HCT116 (cell line): ENCODE measurements at regions not wholly inside any gene's neighbourhood (a gene's known extent, or its start where the extent isn't known, plus 50 kb on each side); places are given as distances from the start of the nearest gene placed in this dataset.

Experiments used
- ATAC-seq: fragments of 200-7000 bp; cut with Tn5 transposase; 2 replicates; pipeline ENCODE4 v1.9.1; 2020; ENCODE audit warnings: mild to moderate bottlenecking, moderate library complexity
- BruUV-seq: library from RNA; stranded (reverse); fragments of 400-500 nt; replicated peaks from 2 replicates; lab custom pipeline; 2021; lab: Mats Ljungman, UMichigan
- CTCF ChIA-PET: fragments of 300-600 bp; sonication (Branson Sonifier 250); formaldehyde crosslinking; loops from one replicate; lab custom pipeline; 2021; ENCODE audit warnings: antibody characterized with exemption; lab: Charles Lee
- POLR2A ChIA-PET: fragments of 300-600, 350-600 bp; sonication (Branson Sonifier 250); formaldehyde crosslinking; loops from one replicate; lab custom pipeline; 2021; ENCODE audit warnings: antibody characterized with exemption; lab: Charles Lee
- RAD21 ChIA-PET, 2 experiments: fragments of 300-600 bp; sonication (Branson Sonifier 250); formaldehyde crosslinking; loops; one replicate each; lab custom pipeline; 2023; ENCODE audit warnings: low total read pairs in 2 of 2; ENCODE audit not compliant: uncharacterized antibody in 2 of 2, unreplicated experiment in 2 of 2, low non-redundant PET in 1 of 2; lab: Charles Lee
- DNase-seq: peaks from one replicate; pipeline ENCODE4 v3.0.0-alpha.2; 2010; ENCODE audit warnings: low read depth, low spot score
- H2AFZ ChIP-seq: fragments of 200-600 bp; shearing (Covaris generic), sonication (generic); 2 replicates; pipeline ENCODE4 v1.6.1; 2017; ENCODE audit warnings: low read depth, mixed run types, mixed read lengths, antibody characterized with exemption, low read length; ENCODE audit not compliant: poor library complexity, severe bottlenecking
- H3K27ac ChIP-seq: 2 replicates; pipeline ENCODE4 v1.5.1; 2012; ENCODE audit warnings: low read depth, low read length
- H3K27me3 ChIP-seq: fragments of 200-600 bp; sonication (generic); 2 replicates; pipeline ENCODE4 v1.6.1; 2016; ENCODE audit warnings: mixed run types, low read length, mixed read lengths; ENCODE audit not compliant: insufficient read depth
- H3K36me3 ChIP-seq, 2 experiments: fragments of 200-500 bp in 1 of 2; fragments of 200-600 bp in 1 of 2; sonication (Bioruptor generic) in 1 of 2; sonication (generic) in 1 of 2; 2 replicates each; pipeline versions ENCODE4 v1.5.1 to v1.6.1; 2014 to 2016; ENCODE audit warnings: low read length in 2 of 2, inconsistent platforms in 1 of 2, mixed read lengths in 1 of 2, mixed run types in 1 of 2; ENCODE audit not compliant: insufficient read depth in 2 of 2, control insufficient read depth in 1 of 2
- H3K4me1 ChIP-seq, 2 experiments: fragments of 200-600 bp in 1 of 2; sonication (generic) in 1 of 2; 2 replicates each; pipeline versions ENCODE4 v1.5.1 to v1.6.1; 2012 to 2017; ENCODE audit warnings: low read length in 2 of 2, inconsistent platforms in 1 of 2, mild to moderate bottlenecking in 1 of 2, mixed read lengths in 1 of 2, mixed run types in 1 of 2, moderate library complexity in 1 of 2; ENCODE audit not compliant: insufficient read depth in 2 of 2, control insufficient read depth in 1 of 2
- H3K4me2 ChIP-seq: fragments of 200-600 bp; sonication (generic); 2 replicates; pipeline ENCODE4 v1.6.1; 2017; ENCODE audit warnings: mixed run types, low read length, mixed read lengths
- H3K4me3 ChIP-seq, 2 experiments: fragments of 200-600 bp in 1 of 2; sonication (generic) in 1 of 2; replicated peaks in 1 of 2; 2 replicates each; pipeline ENCODE4 v1.5.1; 2011 to 2016; ENCODE audit warnings: low read length in 2 of 2, control low read depth in 1 of 2, low read depth in 1 of 2, mild to moderate bottlenecking in 1 of 2, mixed read lengths in 1 of 2, mixed run types in 1 of 2
- H3K79me2 ChIP-seq: fragments of 200-600 bp; sonication (generic); 2 replicates; pipeline ENCODE4 v1.6.1; 2017; ENCODE audit warnings: mild to moderate bottlenecking, mixed run types, low read length, moderate library complexity, mixed read lengths; ENCODE audit not compliant: insufficient read depth
- H3K9ac ChIP-seq: fragments of 200-600 bp; sonication (generic); 2 replicates; pipeline ENCODE4 v1.6.1; 2016; ENCODE audit warnings: low read length, mixed read lengths
- H3K9me2 ChIP-seq: fragments of 200-600 bp; sonication (generic), shearing (Covaris generic); 2 replicates; pipeline ENCODE4 v1.6.1; 2017; ENCODE audit warnings: mixed run types, mild to moderate bottlenecking, moderate library complexity; ENCODE audit not compliant: insufficient read depth
- H3K9me3 ChIP-seq, 2 experiments: fragments of 200-500 bp in 1 of 2; fragments of 200-600 bp in 1 of 2; sonication (Bioruptor generic) in 1 of 2; sonication (generic) in 1 of 2; 2 replicates each; pipeline ENCODE4 v1.6.1; 2014 to 2017; ENCODE audit warnings: low read length in 2 of 2, mixed read lengths in 2 of 2, inconsistent platforms in 1 of 2, low read depth in 1 of 2, mild to moderate bottlenecking in 1 of 2, mixed run types in 1 of 2, moderate library complexity in 1 of 2; ENCODE audit not compliant: control insufficient read depth in 1 of 2, insufficient read depth in 1 of 2
- H4K20me1 ChIP-seq: fragments of 200-600 bp; sonication (generic), shearing (Covaris generic); 2 replicates; pipeline ENCODE4 v1.6.1; 2017; ENCODE audit warnings: mixed run types, mild to moderate bottlenecking, moderate library complexity; ENCODE audit not compliant: insufficient read depth
- CBX3 ChIP-seq: IDR thresholded peaks from 2 replicates; pipeline ENCODE4 v1.6.1; 2012; ENCODE audit warnings: low read depth
- CEBPB ChIP-seq: IDR thresholded peaks from 2 replicates; pipeline ENCODE4 v1.6.1; 2012; ENCODE audit warnings: low read depth
- EGR1 ChIP-seq: IDR thresholded peaks from 2 replicates; pipeline ENCODE4 v1.6.1; 2012; ENCODE audit warnings: low read depth
- ELF1 ChIP-seq: IDR thresholded peaks from 2 replicates; pipeline ENCODE4 v1.6.1; 2012; ENCODE audit warnings: low read depth, borderline replicate concordance
- EZH2phosphoT487 ChIP-seq: fragments of 200-600 bp; IDR thresholded peaks from 2 replicates; pipeline ENCODE4 v1.6.1; 2018; ENCODE audit warnings: antibody characterized with exemption, borderline replicate concordance
- FOSL1 ChIP-seq: IDR thresholded peaks from 2 replicates; pipeline ENCODE4 v1.6.1; 2012; ENCODE audit warnings: low read depth
- JUND ChIP-seq: IDR thresholded peaks from 2 replicates; pipeline ENCODE4 v1.6.1; 2012
- POLR2A ChIP-seq: IDR thresholded peaks from 2 replicates; pipeline ENCODE4 v1.7.0; 2011; ENCODE audit warnings: borderline replicate concordance; ENCODE audit not compliant: insufficient read depth, insufficient read length; ENCODE audit errors: extremely low read depth
- POLR2AphosphoS5 ChIP-seq: IDR thresholded peaks from 2 replicates; pipeline ENCODE4 v1.6.1; 2011; ENCODE audit warnings: mild to moderate bottlenecking, low read depth, low read length, moderate library complexity
- RAD21 ChIP-seq: IDR thresholded peaks from 2 replicates; pipeline ENCODE4 v1.6.1; 2012; ENCODE audit warnings: low read depth, mild to moderate bottlenecking
- SIN3A ChIP-seq: IDR thresholded peaks from 2 replicates; pipeline ENCODE4 v1.6.1; 2012; ENCODE audit warnings: low read depth
- SRF ChIP-seq: IDR thresholded peaks from 2 replicates; pipeline ENCODE4 v1.6.1; 2012; ENCODE audit warnings: low read depth
- TCF7L2 ChIP-seq: IDR thresholded peaks from 2 replicates; pipeline ENCODE4 v1.7.0; 2011; ENCODE audit warnings: borderline replicate concordance, inconsistent platforms; ENCODE audit not compliant: insufficient read depth, insufficient read length; ENCODE audit errors: extremely low read depth
- YY1 ChIP-seq: IDR thresholded peaks from 2 replicates; pipeline ENCODE4 v1.6.1; 2011; ENCODE audit warnings: low read length, low read depth, moderate library complexity, mild to moderate bottlenecking; ENCODE audit not compliant: insufficient replicate concordance; ENCODE audit errors: extremely low read depth
- ZBTB33 ChIP-seq: IDR thresholded peaks from 2 replicates; pipeline ENCODE4 v1.6.1; 2011; ENCODE audit warnings: mild to moderate bottlenecking, low read length, moderate library complexity; ENCODE audit not compliant: insufficient replicate concordance; ENCODE audit errors: extremely low read depth
- ZFX ChIP-seq: fragments of 450-650 bp; IDR thresholded peaks from 2 replicates; pipeline ENCODE4 v1.6.1; 2017
- ZNF274 ChIP-seq: fragments of 200-500 bp; sonication (Bioruptor generic); IDR thresholded peaks from 2 replicates; pipeline ENCODE4 v1.6.1; 2014; ENCODE audit warnings: mild to moderate bottlenecking, low read depth, low read length, inconsistent platforms
- intact Hi-C: fragments of 100-400 bp; cut with micrococcal nuclease; formaldehyde crosslinking; loops from 2 replicates; pipeline ENCODE4 v1.10.0; 2022
- TF ChIP-seq, protein P1 (sequence below): IDR thresholded peaks from 2 replicates; pipeline ENCODE4 v1.6.1; 2012

DNA sequence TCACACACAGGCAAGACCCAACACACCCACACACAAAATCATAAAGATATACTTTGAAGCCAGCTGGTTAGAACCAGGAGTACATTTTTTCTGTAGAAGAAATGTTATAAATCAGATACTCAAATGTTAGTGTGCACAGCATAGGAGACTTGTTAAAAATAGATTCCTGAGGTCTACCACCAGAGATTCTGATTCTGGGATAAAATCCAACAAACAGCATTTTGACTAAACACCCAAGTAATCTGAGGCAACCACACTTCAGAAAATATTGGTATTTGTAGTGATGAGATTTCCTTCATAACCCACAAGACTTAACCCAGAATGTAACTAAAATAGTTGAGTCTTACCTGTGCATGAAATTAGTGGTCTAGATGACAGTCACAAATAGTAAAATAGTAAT lies 301.8 kb downstream of the HNRNPD start:
- Histone ChIP-seq H3K36me3 (no peaks in the 10 kb centered on the region), H3K9ac (no peak overlapping the region), H3K4me3 (no peak overlapping the region), H4K20me1 (no peaks in the 10 kb centered on the region), H3K79me2 (no peaks in the 10 kb centered on the region), H3K27me3 (peaks cover 46% of the 10 kb centered on the region), H2AFZ (no peak overlapping the region), H3K4me1 (no peaks in the 10 kb centered on the region), H3K9me2 (no peaks in the 10 kb centered on the region), H3K9me3 (no peaks in the 10 kb centered on the region), H3K27ac (no peak overlapping the region), H3K4me2 (no peak overlapping the region)
- DNase-seq (no peak), ATAC-seq (no peak)
- intact Hi-C loops: no loop called here
- CTCF ChIA-PET: no interaction called here
- TF ChIP-seq ZBTB33: no peak
- no peak for TF ChIP-seq FOSL1
- TF ChIP-seq RAD21: no peak
- no peak for TF ChIP-seq ZFX
- no peak for TF ChIP-seq SIN3A
- TF ChIP-seq POLR2AphosphoS5: no peak
- no peak for TF ChIP-seq ELF1
- no peak for TF ChIP-seq YY1
- TF ChIP-seq EGR1: no peak
- no peak for TF ChIP-seq SRF
- TF ChIP-seq, protein P1, sequence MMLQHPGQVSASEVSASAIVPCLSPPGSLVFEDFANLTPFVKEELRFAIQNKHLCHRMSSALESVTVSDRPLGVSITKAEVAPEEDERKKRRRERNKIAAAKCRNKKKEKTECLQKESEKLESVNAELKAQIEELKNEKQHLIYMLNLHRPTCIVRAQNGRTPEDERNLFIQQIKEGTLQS: no peak
- no peak for TF ChIP-seq JUND
- TF ChIP-seq TCF7L2: no peak
- TF ChIP-seq CEBPB: no peak
- no peak for TF ChIP-seq EZH2phosphoT487
- TF ChIP-seq ZNF274: no peak
- TF ChIP-seq CBX3: no peak
- no peak for TF ChIP-seq POLR2A
- POLR2A ChIA-PET: no interaction called here
- BruUV-seq: no TSS peak
- RAD21 ChIA-PET: no interaction called here
